Keratinocyte (primary cell): ENCODE measurements at regions not wholly inside any gene's neighbourhood (a gene's known extent, or its start where the extent isn't known, plus 50 kb on each side); places are given as distances from the start of the nearest gene placed in this dataset.

ENCODE experiments used
- DNase-seq: peaks from one replicate; pipeline ENCODE4 v3.0.0-alpha.2; 2011; ENCODE audit warnings: low read depth, missing footprints, low spot score
- FAIRE-seq: peaks from 2 replicates; lab custom pipeline; 2011; peaks lifted over from hg19 to GRCh38; lab: Jason Lieb, UNC
- H2AFZ ChIP-seq: 2 replicates; pipeline ENCODE4 v1.6.0; 2012; ENCODE audit warnings: low read length, control low read depth, inconsistent platforms; ENCODE audit not compliant: control insufficient read depth
- H3K27ac ChIP-seq: 2 replicates; pipeline ENCODE4 v1.5.1; 2011; ENCODE audit warnings: low read length; ENCODE audit not compliant: control insufficient read depth, insufficient read depth
- H3K27me3 ChIP-seq: 3 replicates; pipeline ENCODE4 v1.6.0; 2011; ENCODE audit warnings: low read length; ENCODE audit not compliant: control insufficient read depth, insufficient read depth; ENCODE audit errors: extremely low read depth
- H3K36me3 ChIP-seq, 2 experiments: 2 replicates in 1 of 2; 3 replicates in 1 of 2; pipeline ENCODE4 v1.5.1; 2011; ENCODE audit warnings: low read length in 2 of 2, mild to moderate bottlenecking in 1 of 2; ENCODE audit not compliant: control insufficient read depth in 2 of 2, insufficient read depth in 2 of 2; ENCODE audit errors: extremely low read depth in 1 of 2
- H3K4me1 ChIP-seq: 3 replicates; pipeline ENCODE4 v1.5.1; 2011; ENCODE audit warnings: low read length; ENCODE audit not compliant: control insufficient read depth, insufficient read depth; ENCODE audit errors: extremely low read depth
- H3K4me2 ChIP-seq: 3 replicates; pipeline ENCODE4 v1.6.0; 2011; ENCODE audit warnings: low read depth, low read length; ENCODE audit not compliant: control insufficient read depth, insufficient read depth; ENCODE audit errors: extremely low read depth
- H3K4me3 ChIP-seq, 3 experiments: fragments of 200-600 bp in 1 of 3; sonication (generic) in 1 of 3; 2 replicates in 2 of 3; 3 replicates in 1 of 3; pipeline ENCODE4 v1.5.1; 2011 to 2016; ENCODE audit warnings: low read length in 3 of 3, mild to moderate bottlenecking in 3 of 3, control low read depth in 2 of 3, inconsistent platforms in 1 of 3, low read depth in 1 of 3, mixed read lengths in 1 of 3, mixed run types in 1 of 3, moderate library complexity in 1 of 3; ENCODE audit not compliant: control insufficient read depth in 2 of 3, insufficient read depth in 2 of 3; ENCODE audit errors: extremely low read depth in 1 of 3
- H3K79me2 ChIP-seq: 2 replicates; pipeline ENCODE4 v1.6.0; 2012; ENCODE audit warnings: low read length; ENCODE audit not compliant: control insufficient read depth, insufficient read depth
- H3K9ac ChIP-seq: 3 replicates; pipeline ENCODE4 v1.6.0; 2011; ENCODE audit warnings: low read length; ENCODE audit not compliant: control insufficient read depth, insufficient read depth; ENCODE audit errors: extremely low read depth
- H3K9me1 ChIP-seq: 3 replicates; pipeline ENCODE4 v1.6.0; 2011; ENCODE audit warnings: low read length; ENCODE audit not compliant: control insufficient read depth, insufficient read depth; ENCODE audit errors: extremely low read depth
- H3K9me3 ChIP-seq: 2 replicates; pipeline ENCODE4 v1.5.1; 2012; ENCODE audit warnings: low read depth, low read length; ENCODE audit not compliant: control insufficient read depth
- H4K20me1 ChIP-seq: 3 replicates; pipeline ENCODE4 v1.6.0; 2011; ENCODE audit warnings: low read length; ENCODE audit not compliant: control insufficient read depth, insufficient read depth; ENCODE audit errors: extremely low read depth
- CTCF ChIP-seq, 3 experiments: IDR thresholded peaks in 1 of 3; conservative IDR thresholded peaks in 1 of 3; optimal IDR thresholded peaks in 1 of 3; 2 replicates in 2 of 3; 3 replicates in 1 of 3; pipeline versions ENCODE3 to v1.5.1; 2011; ENCODE audit warnings: low read length in 3 of 3, mild to moderate bottlenecking in 3 of 3, moderate library complexity in 2 of 3, control low read depth in 1 of 3, inconsistent platforms in 1 of 3; ENCODE audit not compliant: insufficient read depth in 2 of 3; ENCODE audit errors: extremely low read depth in 1 of 3
- EZH2 ChIP-seq: IDR thresholded peaks from one replicate; pipeline ENCODE4 v1.6.1; 2012; ENCODE audit warnings: inconsistent platforms, mild to moderate bottlenecking, low read length, moderate library complexity
- dilution Hi-C: fragments of 300-500 bp; cut with MboI; formaldehyde crosslinking; loops from one replicate; pipeline ENCODE4 v1.7.0; 2020; ENCODE audit warnings: low sequenced_read_pairs; ENCODE audit not compliant: extremely low pct_ligation_motif_present

- Histone ChIP-seq H3K27ac (no peak overlapping the region), H3K4me2 (no peak overlapping the region), H3K27me3 (no peaks in the 10 kb centered on the region), H3K9me1 (no peaks in the 10 kb centered on the region), H4K20me1 (no peaks in the 10 kb centered on the region), H3K9me3 (no peaks in the 10 kb centered on the region), H3K4me3 (no peak overlapping the region), H3K9ac (no peak overlapping the region), H3K4me1 (no peaks in the 10 kb centered on the region), H3K36me3 (no peaks in the 10 kb centered on the region), H3K79me2 (no peaks in the 10 kb centered on the region), H2AFZ (no peak overlapping the region)
- FAIRE-seq: no peak
- no peak for DNase-seq
- TF ChIP-seq EZH2 (no peak), CTCF (optimal IDR thresholded peaks at IDR 0.05 in 1 of 3, IDR thresholded peaks at IDR 0.05 in 1 of 3, conservative IDR thresholded peaks at IDR 0.05 in 1 of 3; ENCODE audit: extremely low read depth in 1 of 3, insufficient read depth in 2 of 3, low read length in 3 of 3) (no peak)
- dilution Hi-C loops: no loop called here
Measured at GRCh38 chr2:78383576-78383975, 641.9 kb upstream of the REG3G start.

- no peaks in the 10 kb centered on the region for H3K4me1 ChIP-seq
- no peaks in the 10 kb centered on the region for H4K20me1 ChIP-seq
- H3K36me3 ChIP-seq: no peaks in the 10 kb centered on the region
- no peak overlapping the region for H2AFZ ChIP-seq
- dilution Hi-C loops: no loop called here
- H3K27ac ChIP-seq: no peak overlapping the region
- H3K4me3 ChIP-seq: no peak overlapping the region
- H3K27me3 ChIP-seq: no peaks in the 10 kb centered on the region
- FAIRE-seq (no peak), DNase-seq (no peak)
- no peaks in the 10 kb centered on the region for H3K9me1 ChIP-seq
- TF ChIP-seq EZH2: no peak
- TF ChIP-seq CTCF (optimal IDR thresholded peaks at IDR 0.05 in 1 of 3, IDR thresholded peaks at IDR 0.05 in 1 of 3, conservative IDR thresholded peaks at IDR 0.05 in 1 of 3; ENCODE audit: extremely low read depth in 1 of 3, insufficient read depth in 2 of 3, low read length in 3 of 3): no peak
- H3K9me3 ChIP-seq: peaks cover 3% of the 10 kb centered on the region
- no peak overlapping the region for H3K4me2 ChIP-seq
- no peaks in the 10 kb centered on the region for H3K79me2 ChIP-seq
- no peak overlapping the region for H3K9ac ChIP-seq
Measured at GRCh38 chr2:78397198-78397597, 628.3 kb upstream of the REG3G start.
